BJ (cell line): ENCODE measurements at regions not wholly inside any gene's neighbourhood (a gene's known extent, or its start where the extent isn't known, plus 50 kb on each side); places are given as distances from the start of the nearest gene placed in this dataset.

Source experiments
- CTCF ChIA-PET: fragments of 350-600 bp; formaldehyde crosslinking; extraction: SDS; loops from one replicate; lab custom pipeline; 2021; ENCODE audit warnings: antibody characterized with exemption, inconsistent platforms; lab: Yijun Ruan, JAX
- POLR2A ChIA-PET: fragments of 300-600 bp; sonication (Branson Sonifier 250); formaldehyde crosslinking; extraction: SDS; loops from one replicate; lab custom pipeline; 2021; ENCODE audit warnings: antibody characterized with exemption; lab: Charles Lee
- DNase-seq: peaks from one replicate; pipeline ENCODE4 v3.0.0-alpha.2; 2011; ENCODE audit warnings: low read depth
- H3K27me3 ChIP-seq: 2 replicates; pipeline ENCODE4 v1.6.0; 2011; ENCODE audit warnings: low read length; ENCODE audit not compliant: control insufficient read depth, insufficient read depth
- H3K36me3 ChIP-seq: 2 replicates; pipeline ENCODE4 v1.5.1; 2011; ENCODE audit warnings: low read length; ENCODE audit not compliant: control insufficient read depth, insufficient read depth
- H3K4me3 ChIP-seq: 2 replicates; pipeline ENCODE4 v1.5.1; 2011; ENCODE audit warnings: low read depth, mild to moderate bottlenecking, control low read depth, low read length
- CTCF ChIP-seq: IDR thresholded peaks from 2 replicates; pipeline ENCODE4 v1.5.1; 2011; ENCODE audit warnings: low read depth, mild to moderate bottlenecking, control low read depth, inconsistent platforms, low read length, moderate library complexity; ENCODE audit not compliant: insufficient read depth

- POLR2A ChIA-PET: no interaction called here
These were observed 572.1 kb upstream of the IGFBP7 start for GRCh38 chr4:57682275-57682674.

GRCh38 chr4:57679969-57680368, 569.8 kb upstream of the IGFBP7 start:
- H3K36me3 ChIP-seq: no peaks in the 10 kb centered on the region
- H3K27me3 ChIP-seq: no peaks in the 10 kb centered on the region
- CTCF ChIA-PET: no interaction called here
- POLR2A ChIA-PET: no interaction called here
- no peak overlapping the region for H3K4me3 ChIP-seq
- no peak for DNase-seq
- TF ChIP-seq CTCF: no peak

More at GRCh38 chr4:57682275-57682674, 572.1 kb upstream of the IGFBP7 start:
- no peak for TF ChIP-seq CTCF
- no peaks in the 10 kb centered on the region for H3K27me3 ChIP-seq
- H3K4me3 ChIP-seq: no peak overlapping the region
- no peaks in the 10 kb centered on the region for H3K36me3 ChIP-seq
- CTCF ChIA-PET: no interaction called here
- DNase-seq: no peak

GRCh38 chr4:57676394-57676793, 566.2 kb upstream of the IGFBP7 start:
- CTCF ChIA-PET: no interaction called here
- POLR2A ChIA-PET: no interaction called here

GRCh38 chr4:57672846-57673433, 562.8 kb upstream of the IGFBP7 start:
- no peak for TF ChIP-seq CTCF
- Histone ChIP-seq H3K36me3 (no peaks in the 10 kb centered on the region), H3K4me3 (no peak overlapping the region), H3K27me3 (no peaks in the 10 kb centered on the region)
- DNase-seq: no peak
- ChIA-PET CTCF (no interaction called here), POLR2A (no interaction called here)

More at GRCh38 chr4:57676394-57676793, 566.2 kb upstream of the IGFBP7 start:
- DNase-seq: no peak
- Histone ChIP-seq H3K36me3 (no peaks in the 10 kb centered on the region), H3K4me3 (no peak overlapping the region), H3K27me3 (no peaks in the 10 kb centered on the region)
- no peak for TF ChIP-seq CTCF

- DNase-seq: no peak
- H3K4me3 ChIP-seq: no peak overlapping the region
- ChIA-PET POLR2A (no interaction called here), CTCF (interaction anchor here (1.2 kb wide), 1 partner anchor 9 kb away, joined by 3 read pairs; no protein-coding TSS in a partner anchor)
- H3K36me3 ChIP-seq: no peaks in the 10 kb centered on the region
- no peak for TF ChIP-seq CTCF
- H3K27me3 ChIP-seq: no peaks in the 10 kb centered on the region
These were observed 558.4 kb upstream of the IGFBP7 start for GRCh38 chr4:57668621-57669020.
